ENCODE measurements at regions not wholly inside any gene's neighbourhood (a gene's known extent, or its start where the extent isn't known, plus 50 kb on each side); places are given as distances from the start of the nearest gene placed in this dataset.
A peak's percentile ranks its signal among the peaks of the same experiment; 100 is the strongest.

DNA sequence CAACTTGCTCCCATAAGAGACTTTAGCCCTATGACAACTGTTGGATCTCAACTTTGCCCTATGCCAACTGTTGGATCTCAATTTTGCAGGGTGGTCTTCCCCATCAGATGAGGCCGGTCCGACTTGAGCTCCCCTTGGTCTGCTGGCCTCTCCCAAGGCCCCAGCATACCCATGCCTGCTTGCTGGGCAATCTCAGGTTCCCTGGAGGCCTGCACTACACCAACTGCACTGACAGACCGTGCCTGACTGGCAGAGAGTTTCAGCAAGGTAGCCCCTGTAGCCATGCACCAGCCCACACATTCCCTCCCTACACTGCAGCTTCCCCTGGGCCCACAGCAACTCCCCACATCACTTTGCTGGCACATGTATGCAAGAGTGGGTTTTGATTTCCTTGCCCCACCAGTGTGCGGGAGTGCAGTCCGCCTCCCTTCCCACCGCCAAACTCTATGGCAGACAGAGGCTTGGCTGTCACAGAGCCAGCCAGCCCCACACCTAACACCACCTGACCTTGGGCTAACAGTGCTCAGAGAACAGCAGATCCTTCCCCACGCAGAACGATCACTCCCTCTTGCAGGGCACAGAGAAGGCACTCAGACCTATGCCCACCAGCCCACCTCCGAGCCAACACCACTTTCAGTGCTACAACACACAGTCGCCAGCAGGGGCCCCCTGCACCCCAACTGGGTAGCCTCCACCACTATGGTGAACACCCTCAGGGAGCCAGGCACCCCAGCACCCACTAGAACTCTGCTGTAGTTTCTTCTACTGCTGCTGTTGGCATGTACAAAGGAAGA is 279.9 kb upstream of the COX7C start:
- DNase-seq: no peak
- H3K4me1 Mint-ChIP-seq: no peaks in the 10 kb centered on the region
- H3K27me3 Mint-ChIP-seq: no peaks in the 10 kb centered on the region
- no peak overlapping the region for H3K27ac Mint-ChIP-seq
- ATAC-seq: peak; percentile 39
- no peak overlapping the region for H3K4me3 Mint-ChIP-seq
- H3K9me3 Mint-ChIP-seq: no peaks in the 10 kb centered on the region

DNA sequence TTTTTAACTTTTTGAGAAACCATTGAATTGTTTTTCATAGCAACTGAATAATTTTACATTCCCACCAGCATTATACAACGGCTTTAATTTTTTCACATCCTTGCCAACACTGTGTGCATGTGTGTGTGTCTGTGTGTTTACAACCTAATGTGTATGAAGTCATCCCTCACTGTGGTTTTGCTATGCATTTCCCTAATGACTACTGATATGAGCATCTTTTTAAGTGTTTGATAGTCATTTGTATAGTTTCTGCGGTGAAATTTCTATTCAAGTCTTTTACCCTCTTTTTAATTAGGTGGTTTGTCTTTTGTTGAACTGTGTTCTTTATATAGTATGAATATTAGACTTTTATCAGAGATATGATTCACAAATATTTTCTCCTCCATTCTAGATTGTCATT is 263.1 kb upstream of the COX7C start:
- H3K4me3 Mint-ChIP-seq: no peak overlapping the region
- H3K9me3 Mint-ChIP-seq: no peaks in the 10 kb centered on the region
- ATAC-seq: no peak
- no peak for DNase-seq
- no peak overlapping the region for H3K27ac Mint-ChIP-seq
- H3K27me3 Mint-ChIP-seq: no peaks in the 10 kb centered on the region
- no peaks in the 10 kb centered on the region for H3K4me1 Mint-ChIP-seq

- Mint-ChIP-seq H3K27ac (no peak overlapping the region), H3K27me3 (no peaks in the 10 kb centered on the region), H3K4me3 (no peak overlapping the region), H3K9me3 (no peaks in the 10 kb centered on the region), H3K4me1 (no peaks in the 10 kb centered on the region)
- DNase-seq (no peak), ATAC-seq (no peak)
These were observed 256.9 kb upstream of the COX7C start for GRCh38 chr5:86360801-86361200.

GRCh38 chr5:86371061-86371460 is 246.7 kb upstream of the COX7C start:
- H3K9me3 Mint-ChIP-seq: no peaks in the 10 kb centered on the region
- H3K27me3 Mint-ChIP-seq: no peaks in the 10 kb centered on the region

GRCh38 chr5:86374611-86375010 is 243.1 kb upstream of the COX7C start:
- Mint-ChIP-seq H3K4me3 (no peak overlapping the region), H3K27ac (no peak overlapping the region), H3K9me3 (no peaks in the 10 kb centered on the region), H3K4me1 (no peaks in the 10 kb centered on the region), H3K27me3 (no peaks in the 10 kb centered on the region)
- DNase-seq (no peak), ATAC-seq (no peak)

More at GRCh38 chr5:86371061-86371460, 246.7 kb upstream of the COX7C start:
- Mint-ChIP-seq H3K4me3 (no peak overlapping the region), H3K27ac (no peak overlapping the region), H3K4me1 (no peaks in the 10 kb centered on the region)
- ATAC-seq (no peak), DNase-seq (no peak)

- no peak for ATAC-seq
These were observed 241.5 kb upstream of the COX7C start for GRCh38 chr5:86376214-86376613.

GRCh38 chr5:86403190-86403589 is 214.6 kb upstream of the COX7C start:
- DNase-seq (no peak), ATAC-seq (no peak)
- Mint-ChIP-seq H3K4me1 (no peaks in the 10 kb centered on the region), H3K27ac (no peak overlapping the region), H3K4me3 (no peak overlapping the region), H3K9me3 (peaks cover 0 to 7% of the 10 kb centered on the region in 2 donors), H3K27me3 (no peaks in the 10 kb centered on the region)

More at GRCh38 chr5:86376214-86376613, 241.5 kb upstream of the COX7C start:
- Mint-ChIP-seq H3K4me1 (no peaks in the 10 kb centered on the region), H3K4me3 (no peak overlapping the region), H3K27ac (no peak overlapping the region), H3K9me3 (no peaks in the 10 kb centered on the region), H3K27me3 (no peaks in the 10 kb centered on the region)
- no peak for DNase-seq

GRCh38 chr5:86404256-86404655 is 213.5 kb upstream of the COX7C start:
- H3K9me3 Mint-ChIP-seq: peaks cover 0 to 7% of the 10 kb centered on the region in 2 donors
- DNase-seq: no peak
- H3K27ac Mint-ChIP-seq: no peak overlapping the region
- H3K4me3 Mint-ChIP-seq: no peak overlapping the region
- no peak for ATAC-seq
- no peaks in the 10 kb centered on the region for H3K4me1 Mint-ChIP-seq
- H3K27me3 Mint-ChIP-seq: no peaks in the 10 kb centered on the region

- ATAC-seq: no peak
- no peak overlapping the region for H3K4me3 Mint-ChIP-seq
- peak overlapping the region in 1 of 2 donors; percentile 6 for H3K27ac Mint-ChIP-seq
- H3K4me1 Mint-ChIP-seq: no peaks in the 10 kb centered on the region
- no peak for DNase-seq
- H3K9me3 Mint-ChIP-seq: no peaks in the 10 kb centered on the region
- H3K27me3 Mint-ChIP-seq: no peaks in the 10 kb centered on the region
These were observed 210.0 kb upstream of the COX7C start for GRCh38 chr5:86407711-86408110.

- Mint-ChIP-seq H3K4me1 (no peaks in the 10 kb centered on the region), H3K27me3 (no peaks in the 10 kb centered on the region), H3K27ac (no peak overlapping the region), H3K4me3 (no peak overlapping the region), H3K9me3 (no peaks in the 10 kb centered on the region)
- DNase-seq (no peak), ATAC-seq (no peak)
These were observed 206.1 kb upstream of the COX7C start for GRCh38 chr5:86411596-86411995.

- no peaks in the 10 kb centered on the region for H3K4me1 Mint-ChIP-seq
These were observed 190.6 kb upstream of the COX7C start for GRCh38 chr5:86427158-86427557.

GRCh38 chr5:86439593-86440110 is 178.1 kb upstream of the COX7C start:
- H3K4me1 Mint-ChIP-seq: no peaks in the 10 kb centered on the region

More at GRCh38 chr5:86427158-86427557, 190.6 kb upstream of the COX7C start:
- no peak overlapping the region for H3K27ac Mint-ChIP-seq
- no peaks in the 10 kb centered on the region for H3K27me3 Mint-ChIP-seq
- ATAC-seq (no peak), DNase-seq (no peak)
- H3K4me3 Mint-ChIP-seq: no peak overlapping the region
- H3K9me3 Mint-ChIP-seq: peaks cover 0 to 7% of the 10 kb centered on the region in 2 donors

DNA sequence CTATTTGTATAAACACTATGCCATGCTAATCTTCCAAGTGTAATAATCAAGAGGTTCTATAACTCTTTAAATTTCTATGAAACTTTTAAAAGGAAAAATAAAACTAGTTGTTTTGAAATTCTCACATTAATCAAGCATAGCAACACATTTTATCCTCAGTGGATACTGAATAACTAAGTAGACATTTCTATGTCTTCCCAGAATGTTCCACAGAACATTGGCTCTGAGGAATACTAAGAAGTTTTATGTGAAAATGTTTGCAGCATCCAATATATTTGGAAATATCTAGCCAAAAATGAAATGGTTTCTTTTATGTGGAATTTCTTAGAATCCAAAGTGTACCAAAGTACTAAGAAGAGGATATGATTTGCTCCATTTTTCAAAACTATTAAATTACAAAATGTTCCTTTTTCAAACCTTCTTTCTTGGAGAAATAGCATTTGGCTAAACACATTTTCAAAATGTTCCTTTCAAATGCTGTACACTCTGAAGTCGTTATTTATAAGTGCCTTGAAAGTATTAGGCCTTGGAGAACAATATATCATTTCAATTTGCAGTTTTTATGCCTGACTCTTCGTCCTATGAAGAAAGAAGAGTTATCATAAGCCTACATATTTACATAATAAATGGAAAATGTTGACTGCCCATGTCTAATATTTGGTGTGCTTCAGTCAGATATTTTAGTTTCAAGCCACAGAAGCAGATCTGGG is 175.6 kb upstream of the COX7C start:
- no peaks in the 10 kb centered on the region for H3K4me1 Mint-ChIP-seq
- no peak for ATAC-seq
- H3K4me3 Mint-ChIP-seq: no peak overlapping the region
- no peak for DNase-seq
- H3K9me3 Mint-ChIP-seq: no peaks in the 10 kb centered on the region
- H3K27ac Mint-ChIP-seq: no peak overlapping the region
- no peaks in the 10 kb centered on the region for H3K27me3 Mint-ChIP-seq

More at GRCh38 chr5:86439593-86440110, 178.1 kb upstream of the COX7C start:
- Mint-ChIP-seq H3K27me3 (no peaks in the 10 kb centered on the region), H3K4me3 (no peak overlapping the region), H3K9me3 (no peaks in the 10 kb centered on the region), H3K27ac (no peak overlapping the region)
- ATAC-seq: no peak
- DNase-seq: no peak

DNA sequence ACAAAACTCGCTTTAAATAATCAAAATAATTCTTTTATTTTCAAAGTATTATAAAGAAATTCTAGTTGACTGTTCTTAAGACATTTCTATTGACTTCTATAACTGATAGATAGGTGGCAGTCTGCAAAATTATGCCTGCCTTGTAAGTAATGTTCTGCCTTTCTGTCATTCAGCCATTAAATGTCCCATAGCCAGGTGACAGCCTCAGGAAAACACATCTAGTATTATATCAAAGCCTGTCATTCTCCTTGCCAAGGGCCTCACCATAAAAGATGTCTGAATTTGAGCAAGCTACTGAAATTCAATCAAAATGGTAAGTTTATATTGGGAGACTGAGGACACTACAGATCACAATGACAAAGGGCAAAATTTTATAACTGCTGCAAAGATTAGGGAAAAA is 170.4 kb upstream of the COX7C start:
- no peak overlapping the region for H3K27ac Mint-ChIP-seq
- no peaks in the 10 kb centered on the region for H3K27me3 Mint-ChIP-seq
- no peaks in the 10 kb centered on the region for H3K4me1 Mint-ChIP-seq
- H3K9me3 Mint-ChIP-seq: no peaks in the 10 kb centered on the region
- DNase-seq (no peak), ATAC-seq (no peak)
- no peak overlapping the region for H3K4me3 Mint-ChIP-seq

DNA sequence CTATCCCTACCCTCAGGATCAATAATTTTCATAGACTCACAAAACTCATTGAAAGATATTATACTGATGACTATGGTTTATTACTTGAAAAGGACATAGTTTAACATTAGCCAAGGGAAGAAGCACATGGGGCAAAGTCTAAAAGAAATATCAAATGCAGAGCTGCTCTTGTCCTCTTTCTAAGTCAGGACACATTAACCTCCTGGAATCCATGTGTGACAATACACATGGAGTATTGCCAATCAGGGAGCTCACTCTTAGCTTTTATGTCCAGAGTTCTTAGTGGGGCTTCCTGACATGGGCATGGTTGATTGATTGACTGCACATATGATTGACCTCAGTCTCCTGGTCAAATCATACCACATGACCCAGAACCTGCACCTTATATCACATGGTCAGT is 165.5 kb upstream of the COX7C start:
- Mint-ChIP-seq H3K27ac (no peak overlapping the region), H3K27me3 (no peaks in the 10 kb centered on the region), H3K4me3 (no peak overlapping the region)

GRCh38 chr5:86460519-86460918 is 157.2 kb upstream of the COX7C start:
- Mint-ChIP-seq H3K4me3 (no peak overlapping the region), H3K4me1 (no peaks in the 10 kb centered on the region), H3K27ac (no peak overlapping the region), H3K27me3 (no peaks in the 10 kb centered on the region), H3K9me3 (peaks cover 11 to 25% of the 10 kb centered on the region in 2 donors)
- ATAC-seq: no peak
- no peak for DNase-seq

More for the DNA sequence above, 165.5 kb upstream of the COX7C start:
- ATAC-seq (no peak), DNase-seq (no peak)
- no peaks in the 10 kb centered on the region for H3K9me3 Mint-ChIP-seq
- no peaks in the 10 kb centered on the region for H3K4me1 Mint-ChIP-seq

Data from stimulated activated naive CD8-positive, alpha-beta T cell treated with anti-CD3 and anti-CD28 coated beads, Interleukin-15, amount 100 ng/mL, for 72 hours (primary cell).